ENCODE measurements at regions not wholly inside any gene's neighbourhood (a gene's known extent, or its start where the extent isn't known, plus 50 kb on each side); places are given as distances from the start of the nearest gene placed in this dataset.

- Histone ChIP-seq H3F3A (ENCODE audit: low read depth) (no peaks in the 10 kb centered on the region), H3K9me2 (replicated peaks; ENCODE audit: low read depth, low read length) (no peaks in the 10 kb centered on the region), H3K27me3 (ENCODE audit: insufficient read depth, low read length, poor library complexity, severe bottlenecking) (no peaks in the 10 kb centered on the region), H3K79me2 (ENCODE audit: insufficient read depth, low read length) (no peaks in the 10 kb centered on the region), H3K4me1 (ENCODE audit: insufficient read depth, low read length, poor library complexity, severe bottlenecking) (peaks cover 2% of the 10 kb centered on the region), H2AFZ (ENCODE audit: low read length) (no peak overlapping the region), H3K9me3 (ENCODE audit: insufficient read depth, low read depth, low read length) (0 out of 2 replicates have a peak, but pooled peaks cover 2% of the 10 kb centered on the region), H3K4me2 (ENCODE audit: low read depth, low read length, poor library complexity, severe bottlenecking) (no peak overlapping the region), H3K4me3 (ENCODE audit: low read length, poor library complexity, severe bottlenecking) (no peak overlapping the region), H3K36me3 (ENCODE audit: insufficient read depth, low read length) (no peaks in the 10 kb centered on the region), H4K20me1 (ENCODE audit: insufficient read depth, low read length, poor library complexity, severe bottlenecking) (no peaks in the 10 kb centered on the region), H3K9ac (ENCODE audit: low read depth, low read length, poor library complexity, severe bottlenecking) (no peak overlapping the region)
- TF ChIP-seq, protein P1, sequence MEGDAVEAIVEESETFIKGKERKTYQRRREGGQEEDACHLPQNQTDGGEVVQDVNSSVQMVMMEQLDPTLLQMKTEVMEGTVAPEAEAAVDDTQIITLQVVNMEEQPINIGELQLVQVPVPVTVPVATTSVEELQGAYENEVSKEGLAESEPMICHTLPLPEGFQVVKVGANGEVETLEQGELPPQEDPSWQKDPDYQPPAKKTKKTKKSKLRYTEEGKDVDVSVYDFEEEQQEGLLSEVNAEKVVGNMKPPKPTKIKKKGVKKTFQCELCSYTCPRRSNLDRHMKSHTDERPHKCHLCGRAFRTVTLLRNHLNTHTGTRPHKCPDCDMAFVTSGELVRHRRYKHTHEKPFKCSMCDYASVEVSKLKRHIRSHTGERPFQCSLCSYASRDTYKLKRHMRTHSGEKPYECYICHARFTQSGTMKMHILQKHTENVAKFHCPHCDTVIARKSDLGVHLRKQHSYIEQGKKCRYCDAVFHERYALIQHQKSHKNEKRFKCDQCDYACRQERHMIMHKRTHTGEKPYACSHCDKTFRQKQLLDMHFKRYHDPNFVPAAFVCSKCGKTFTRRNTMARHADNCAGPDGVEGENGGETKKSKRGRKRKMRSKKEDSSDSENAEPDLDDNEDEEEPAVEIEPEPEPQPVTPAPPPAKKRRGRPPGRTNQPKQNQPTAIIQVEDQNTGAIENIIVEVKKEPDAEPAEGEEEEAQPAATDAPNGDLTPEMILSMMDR (conservative IDR thresholded peaks at IDR 0.05; ENCODE audit: low read length), result no peak
- TF ChIP-seq EZH2phosphoT487 (IDR thresholded peaks at IDR 0.05; ENCODE audit: borderline replicate concordance), result no peak
Measured at GRCh38 chr9:135335691-135336181, 143.8 kb upstream of the PPP1R26 start.

DNA sequence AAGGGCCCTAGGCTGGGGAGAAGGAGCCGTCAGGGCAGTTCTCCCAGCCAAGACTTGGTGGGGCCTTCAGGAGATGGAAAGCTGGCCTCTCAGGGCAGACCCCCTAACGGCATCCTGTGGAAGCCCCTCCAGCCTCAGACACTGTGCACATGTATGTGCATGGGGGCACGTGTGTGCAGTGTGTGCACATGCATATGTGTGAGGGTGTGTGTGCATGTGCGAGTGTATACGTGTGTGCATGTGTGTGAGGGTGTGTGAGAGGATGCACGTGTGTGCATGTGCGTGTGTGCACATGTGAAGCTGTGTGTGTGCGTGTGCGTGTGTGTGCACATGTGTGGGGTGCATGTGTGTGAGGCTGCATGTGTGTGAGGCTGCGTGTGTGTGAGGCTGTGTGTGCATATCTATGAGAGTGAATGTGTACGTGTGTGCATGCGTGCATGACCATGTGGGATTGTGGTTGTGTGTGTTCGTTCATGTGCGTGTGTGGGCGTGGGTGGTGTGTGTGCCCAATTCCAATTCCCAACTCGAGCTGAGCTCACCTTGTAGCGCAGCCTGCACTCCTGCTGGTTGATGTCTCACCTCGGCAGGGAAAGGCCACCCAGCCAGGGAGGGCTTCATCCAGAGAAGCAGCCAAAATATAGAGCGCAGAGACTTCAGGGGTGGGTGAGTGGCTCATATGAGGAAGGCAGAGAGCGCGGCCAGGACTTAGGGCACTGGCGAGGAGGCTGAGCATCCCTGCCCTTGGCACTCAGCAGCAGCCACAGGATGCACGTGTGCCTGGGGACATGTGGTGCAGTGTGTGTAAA lies 142.7 kb upstream of the PPP1R26 start:
- no peak overlapping the region for H3K9ac ChIP-seq (ENCODE audit: low read depth, low read length, poor library complexity, severe bottlenecking)
- H3K9me2 ChIP-seq (replicated peaks; ENCODE audit: low read depth, low read length), result no peaks in the 10 kb centered on the region
- no peaks in the 10 kb centered on the region for H3K27me3 ChIP-seq (ENCODE audit: insufficient read depth, low read length, poor library complexity, severe bottlenecking)
- no peaks in the 10 kb centered on the region for H3K79me2 ChIP-seq (ENCODE audit: insufficient read depth, low read length)
- H3K9me3 ChIP-seq (ENCODE audit: insufficient read depth, low read depth, low read length), result 0 out of 2 replicates have a peak, but pooled peaks cover 2% of the 10 kb centered on the region
- no peaks in the 10 kb centered on the region for H4K20me1 ChIP-seq (ENCODE audit: insufficient read depth, low read length, poor library complexity, severe bottlenecking)
- TF ChIP-seq, protein P1 (conservative IDR thresholded peaks at IDR 0.05; ENCODE audit: low read length), result no peak
- TF ChIP-seq EZH2phosphoT487 (IDR thresholded peaks at IDR 0.05; ENCODE audit: borderline replicate concordance), result no peak
- H3K4me2 ChIP-seq (ENCODE audit: low read depth, low read length, poor library complexity, severe bottlenecking), result no peak overlapping the region
- H3F3A ChIP-seq (ENCODE audit: low read depth), result no peaks in the 10 kb centered on the region
- peaks cover 3% of the 10 kb centered on the region for H3K4me1 ChIP-seq (ENCODE audit: insufficient read depth, low read length, poor library complexity, severe bottlenecking)
- no peaks in the 10 kb centered on the region for H3K36me3 ChIP-seq (ENCODE audit: insufficient read depth, low read length)
- H2AFZ ChIP-seq (ENCODE audit: low read length), result no peak overlapping the region
- no peak overlapping the region for H3K4me3 ChIP-seq (ENCODE audit: low read length, poor library complexity, severe bottlenecking)

- Histone ChIP-seq H3K9me2 (replicated peaks; ENCODE audit: low read depth, low read length) (no peaks in the 10 kb centered on the region), H3K79me2 (ENCODE audit: insufficient read depth, low read length) (no peaks in the 10 kb centered on the region), H3K4me3 (ENCODE audit: low read length, poor library complexity, severe bottlenecking) (no peak overlapping the region), H3K4me1 (ENCODE audit: insufficient read depth, low read length, poor library complexity, severe bottlenecking) (peaks cover 3% of the 10 kb centered on the region), H3K36me3 (ENCODE audit: insufficient read depth, low read length) (no peaks in the 10 kb centered on the region), H4K20me1 (ENCODE audit: insufficient read depth, low read length, poor library complexity, severe bottlenecking) (no peaks in the 10 kb centered on the region), H2AFZ (ENCODE audit: low read length) (no peak overlapping the region), H3K9ac (ENCODE audit: low read depth, low read length, poor library complexity, severe bottlenecking) (no peak overlapping the region), H3K9me3 (ENCODE audit: insufficient read depth, low read depth, low read length) (0 out of 2 replicates have a peak, but pooled peaks cover 2% of the 10 kb centered on the region), H3K4me2 (ENCODE audit: low read depth, low read length, poor library complexity, severe bottlenecking) (no peak overlapping the region), H3F3A (ENCODE audit: low read depth) (no peaks in the 10 kb centered on the region), H3K27me3 (ENCODE audit: insufficient read depth, low read length, poor library complexity, severe bottlenecking) (no peaks in the 10 kb centered on the region)
- TF ChIP-seq, protein P1 (conservative IDR thresholded peaks at IDR 0.05; ENCODE audit: low read length), result no peak
- TF ChIP-seq EZH2phosphoT487 (IDR thresholded peaks at IDR 0.05; ENCODE audit: borderline replicate concordance), result no peak
Measured at GRCh38 chr9:135338546-135338945, 141.0 kb upstream of the PPP1R26 start.

Measured in Loucy (cell line).